GM13977 (cell line): ENCODE measurements at regions not wholly inside any gene's neighbourhood (a gene's known extent, or its start where the extent isn't known, plus 50 kb on each side); places are given as distances from the start of the nearest gene placed in this dataset.

Experiments
- DNase-seq: peaks from one replicate; pipeline ENCODE4 v3.0.0; 2012; ENCODE audit warnings: low spot score
- in situ Hi-C: fragments of 300-500 bp; cut with MboI; formaldehyde crosslinking; loops from one replicate; pipeline ENCODE4 v1.12.0; 2022; ENCODE audit warnings: low sequenced_read_pairs, low pct_unique_long_range_greater_than_20kb, mixed read lengths, inconsistent platforms; ENCODE audit not compliant: unreplicated experiment
- TF ChIP-seq, protein P1 (sequence below): IDR thresholded peaks from 2 replicates; pipeline ENCODE4 v1.5.1; 2012; ENCODE audit warnings: mild to moderate bottlenecking, control low read depth; ENCODE audit not compliant: insufficient read depth; ENCODE audit errors: extremely low read depth, missing control alignments

DNA sequence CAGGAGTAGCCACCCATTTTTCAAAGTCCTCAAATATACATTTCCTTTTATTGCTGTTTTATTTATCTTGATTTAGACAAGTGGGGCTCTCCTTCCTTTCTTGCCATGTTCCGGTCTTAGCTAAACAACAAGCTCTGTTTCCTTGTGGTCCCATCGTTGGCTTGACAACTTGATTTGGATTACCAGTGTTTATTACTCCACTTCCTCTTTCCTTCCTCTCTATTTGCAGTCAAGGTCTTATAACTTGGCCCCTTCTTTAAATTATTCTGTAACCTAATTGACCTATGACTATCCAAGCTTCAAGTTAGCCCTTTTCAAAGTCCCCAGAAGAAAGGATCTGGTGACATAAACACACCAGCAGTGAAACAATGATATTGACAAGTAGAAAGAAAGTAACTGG is 130.6 kb upstream of the STT3B start:
- DNase-seq: no peak
- in situ Hi-C loops: no loop called here

DNA sequence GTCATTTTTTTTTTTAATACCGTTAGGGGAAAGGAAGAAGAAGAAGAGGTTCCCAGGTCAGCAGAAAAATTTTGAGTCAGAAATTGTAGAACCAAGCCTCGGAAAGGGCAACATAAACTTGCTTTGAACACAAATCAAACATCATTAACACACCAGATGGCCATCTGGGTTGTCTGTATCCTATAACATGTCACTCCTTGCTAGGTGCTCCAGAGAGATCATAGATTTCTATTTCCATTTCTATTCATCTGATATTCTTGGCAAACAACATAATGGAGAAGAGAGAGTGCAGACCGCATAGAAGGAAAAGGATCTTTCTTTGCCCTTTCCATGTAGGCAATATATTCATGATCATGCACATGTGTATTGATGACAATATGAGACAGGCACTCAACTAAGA is 129.5 kb upstream of the STT3B start:
- no peak for DNase-seq
- in situ Hi-C loops: no loop called here
- TF ChIP-seq, protein P1, sequence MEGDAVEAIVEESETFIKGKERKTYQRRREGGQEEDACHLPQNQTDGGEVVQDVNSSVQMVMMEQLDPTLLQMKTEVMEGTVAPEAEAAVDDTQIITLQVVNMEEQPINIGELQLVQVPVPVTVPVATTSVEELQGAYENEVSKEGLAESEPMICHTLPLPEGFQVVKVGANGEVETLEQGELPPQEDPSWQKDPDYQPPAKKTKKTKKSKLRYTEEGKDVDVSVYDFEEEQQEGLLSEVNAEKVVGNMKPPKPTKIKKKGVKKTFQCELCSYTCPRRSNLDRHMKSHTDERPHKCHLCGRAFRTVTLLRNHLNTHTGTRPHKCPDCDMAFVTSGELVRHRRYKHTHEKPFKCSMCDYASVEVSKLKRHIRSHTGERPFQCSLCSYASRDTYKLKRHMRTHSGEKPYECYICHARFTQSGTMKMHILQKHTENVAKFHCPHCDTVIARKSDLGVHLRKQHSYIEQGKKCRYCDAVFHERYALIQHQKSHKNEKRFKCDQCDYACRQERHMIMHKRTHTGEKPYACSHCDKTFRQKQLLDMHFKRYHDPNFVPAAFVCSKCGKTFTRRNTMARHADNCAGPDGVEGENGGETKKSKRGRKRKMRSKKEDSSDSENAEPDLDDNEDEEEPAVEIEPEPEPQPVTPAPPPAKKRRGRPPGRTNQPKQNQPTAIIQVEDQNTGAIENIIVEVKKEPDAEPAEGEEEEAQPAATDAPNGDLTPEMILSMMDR: no peak

More for the DNA sequence above, 130.6 kb upstream of the STT3B start:
- TF ChIP-seq, protein P1: no peak

GRCh38 chr3:31404871-31405270 is 127.9 kb upstream of the STT3B start:
- in situ Hi-C loops: no loop called here
- TF ChIP-seq, protein P1: no peak
- no peak for DNase-seq

- DNase-seq: no peak
- TF ChIP-seq, protein P1: no peak
- in situ Hi-C loops: no loop called here
Observed at GRCh38 chr3:31405515-31405914, 127.2 kb upstream of the STT3B start.

DNA sequence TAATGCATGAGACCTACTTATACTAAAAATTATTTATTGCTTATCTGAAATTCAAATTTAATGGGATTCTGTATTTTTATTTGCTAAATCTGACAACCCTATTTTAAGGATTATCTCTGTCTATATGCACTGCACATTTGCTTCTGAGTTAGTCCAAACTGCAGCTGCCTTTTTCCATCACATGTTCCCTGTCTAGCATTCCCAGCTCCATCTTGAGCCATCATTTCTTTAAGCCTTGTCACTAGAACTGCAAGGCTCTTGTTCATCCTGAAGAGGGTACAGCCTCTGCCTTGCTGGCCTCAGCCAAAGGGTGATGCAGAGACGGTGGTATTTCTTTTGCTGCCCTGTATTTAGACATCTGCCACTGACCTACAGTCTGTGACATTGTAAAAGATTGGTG is 125.8 kb upstream of the STT3B start:
- TF ChIP-seq, protein P1: no peak
- in situ Hi-C loops: no loop called here
- no peak for DNase-seq

GRCh38 chr3:31407665-31408064 is 125.1 kb upstream of the STT3B start:
- TF ChIP-seq, protein P1: no peak
- in situ Hi-C loops: no loop called here
- DNase-seq: no peak

- TF ChIP-seq, protein P1: no peak
- DNase-seq: no peak
- in situ Hi-C loops: no loop called here
Observed at GRCh38 chr3:31408720-31409119, 124.0 kb upstream of the STT3B start.
